Spleen (tissue), 7 donors: ENCODE measurements at regions not wholly inside any gene's neighbourhood (a gene's known extent, or its start where the extent isn't known, plus 50 kb on each side); places are given as distances from the start of the nearest gene placed in this dataset.

Source experiments
- CTCF ChIP-seq, 11 experiments: fragments of 200-600 bp in 7 of 11; fragments of 450-650 bp in 4 of 11; sonication (generic) in 4 of 11; IDR thresholded peaks in 8 of 11; conservative IDR thresholded peaks in 3 of 11; 1 replicate in 7 of 11; 2 replicates in 4 of 11; pipeline versions ENCODE4 v1.4.0 to v1.8.0; 2016 to 2021; ENCODE audit warnings: antibody characterized with exemption in 11 of 11, inconsistent platforms in 4 of 11, mild to moderate bottlenecking in 1 of 11
- POLR2A ChIP-seq, 3 donors: fragments of 450-650 bp; IDR thresholded peaks; one replicate each; pipeline ENCODE4 v1.5.1; 2017; ENCODE audit warnings: antibody characterized with exemption in 3 of 3, mild to moderate bottlenecking in 1 of 3
- donor health status: DM: no; HTN: no; CAD: no; lungs with moderate emphysema.
- donor health status: DM: no; HTN: no; CAD: no.
- donor health status: DM: no; HTN: no; CAD: no.

- TF ChIP-seq POLR2A (IDR thresholded peaks at IDR 0.05) (no peak), CTCF (IDR thresholded peaks at IDR 0.05 in 8 of 11, conservative IDR thresholded peaks at IDR 0.05 in 3 of 11) (no peak)
Observed at GRCh38 chr16:55031481-55031880, 100.8 kb downstream of the IRX5 start.
